ENCODE measurements at regions not wholly inside any gene's neighbourhood (a gene's known extent, or its start where the extent isn't known, plus 50 kb on each side); places are given as distances from the start of the nearest gene placed in this dataset.

GRCh38 chr1:201769072-201769471 is 59.9 kb upstream of the IPO9 start:
- TF ChIP-seq CTCF (IDR thresholded peaks at IDR 0.05), result no peak
- no peak for TF ChIP-seq ZFX (IDR thresholded peaks at IDR 0.05; ENCODE audit: borderline replicate concordance)

All from 22Rv1 (cell line).